K562 (cell line): ENCODE measurements at regions not wholly inside any gene's neighbourhood (a gene's known extent, or its start where the extent isn't known, plus 50 kb on each side); places are given as distances from the start of the nearest gene placed in this dataset.
A peak's percentile ranks its signal among the peaks of the same experiment; 100 is the strongest.

Experiments used
- ATAC-seq: fragments of 200-7000 bp; cut with Tn5 transposase; 3 replicates; pipeline ENCODE4 v1.9.1; 2020; ENCODE audit warnings: moderate library complexity
- BruUV-seq: library from RNA; stranded (reverse); fragments of 400-500 nt; replicated peaks from 2 replicates; lab custom pipeline; 2021; lab: Mats Ljungman, UMichigan
- CTCF ChIA-PET: fragments of 300-600 bp; formaldehyde crosslinking; extraction: SDS; loops from one replicate; lab custom pipeline; 2021; ENCODE audit warnings: low intra/inter-chr PET ratio; lab: Yijun Ruan, JAX
- POLR2A ChIA-PET: fragments of 300-600, 350-650 bp; sonication (Branson Sonifier 250); formaldehyde crosslinking; extraction: SDS; loops from one replicate; lab custom pipeline; 2021; ENCODE audit warnings: antibody characterized with exemption, inconsistent platforms; lab: Yijun Ruan, JAX
- DNase-seq, 4 experiments: peaks; one replicate each; pipeline versions ENCODE4 v3.0.0 to v3.0.0-alpha.2; 2011 to 2018; ENCODE audit warnings: low spot score in 3 of 4, mixed read lengths in 3 of 4; ENCODE audit errors: extremely low read depth in 1 of 4
- FAIRE-seq: peaks from 2 replicates; lab custom pipeline; 2011; peaks lifted over from hg19 to GRCh38; lab: Jason Lieb, UNC
- H2AFZ ChIP-seq: 2 replicates; pipeline ENCODE4 v1.6.0; 2011; ENCODE audit warnings: low read depth, low read length, control low read depth, inconsistent platforms
- H3K27ac ChIP-seq: fragments of 200-600 bp; 3 replicates; pipeline ENCODE4 v1.8.0; 2011; ENCODE audit warnings: low read depth, mild to moderate bottlenecking, control low read depth, inconsistent platforms, low read length, moderate library complexity, mixed read lengths; ENCODE audit errors: extremely low read depth
- H3K27me3 ChIP-seq, 2 experiments: fragments of 300-600 bp in 1 of 2; 2 replicates in 1 of 2; 3 replicates in 1 of 2; pipeline versions ENCODE4 v1.6.0 to v1.8.0; 2011; ENCODE audit warnings: inconsistent platforms in 2 of 2, low read length in 2 of 2, mild to moderate bottlenecking in 1 of 2, mixed read lengths in 1 of 2, moderate library complexity in 1 of 2; ENCODE audit not compliant: control insufficient read depth in 2 of 2, insufficient read depth in 2 of 2
- H3K36me3 ChIP-seq: fragments of 300-600 bp; 3 replicates; pipeline ENCODE4 v1.8.0; 2011; ENCODE audit warnings: mild to moderate bottlenecking, low read length, inconsistent platforms; ENCODE audit not compliant: control insufficient read depth, insufficient read depth
- H3K4me1 ChIP-seq, 2 experiments: fragments of 200-600 bp in 1 of 2; replicated peaks in 1 of 2; 2 replicates in 1 of 2; 3 replicates in 1 of 2; pipeline versions ENCODE4 v1.5.1 to v1.8.0; 2011; ENCODE audit warnings: inconsistent platforms in 2 of 2, low read length in 2 of 2, mild to moderate bottlenecking in 1 of 2, mixed read lengths in 1 of 2, moderate library complexity in 1 of 2; ENCODE audit not compliant: control insufficient read depth in 2 of 2, insufficient read depth in 2 of 2
- H3K4me2 ChIP-seq: 2 replicates; pipeline ENCODE4 v1.6.1; 2011; ENCODE audit warnings: low read length, control low read depth, inconsistent platforms, mixed read lengths; ENCODE audit not compliant: insufficient read depth
- H3K4me3 ChIP-seq: fragments of 200-600 bp; sonication (generic), shearing (Covaris generic); 2 replicates; pipeline ENCODE4 v1.5.1; 2016; ENCODE audit warnings: control low read depth, inconsistent platforms
- H3K79me2 ChIP-seq: fragments of 200-600 bp; 3 replicates; pipeline ENCODE4 v1.8.0; 2011; ENCODE audit warnings: low read length, inconsistent platforms; ENCODE audit not compliant: control insufficient read depth, insufficient read depth
- H3K9ac ChIP-seq, 2 experiments: 2 replicates each; pipeline versions ENCODE4 v1.6.0 to v1.6.1; 2011; ENCODE audit warnings: low read depth in 2 of 2, low read length in 2 of 2, control low read depth in 1 of 2, inconsistent platforms in 1 of 2, mild to moderate bottlenecking in 1 of 2, mixed read lengths in 1 of 2; ENCODE audit not compliant: insufficient read depth in 1 of 2
- H3K9me1 ChIP-seq: one replicate; pipeline ENCODE4 v1.6.0; 2011; ENCODE audit warnings: inconsistent platforms, mild to moderate bottlenecking, low read length, moderate library complexity; ENCODE audit not compliant: control insufficient read depth, insufficient read depth
- H3K9me3 ChIP-seq: replicated peaks from 2 replicates; pipeline ENCODE4 v1.5.1; 2011; ENCODE audit warnings: low read depth, low read length, inconsistent platforms; ENCODE audit not compliant: control insufficient read depth, insufficient read depth
- H4K20me1 ChIP-seq: replicated peaks from 2 replicates; pipeline ENCODE4 v1.6.1; 2011; ENCODE audit warnings: low read length, inconsistent platforms, mixed read lengths; ENCODE audit not compliant: control insufficient read depth, insufficient read depth
- CEBPB ChIP-seq: fragments of 450-650 bp; IDR thresholded peaks from 2 replicates; pipeline ENCODE4 v1.6.1; 2016; ENCODE audit warnings: missing genetic modification characterization, missing compliant biosample characterization
- CEBPG ChIP-seq, 3 experiments: fragments of 200-800 bp in 1 of 3; sonication (Bioruptor generic) in 1 of 3; sonication (generic) in 1 of 3; formaldehyde crosslinking in 1 of 3; IDR thresholded peaks in 2 of 3; conservative IDR thresholded peaks in 1 of 3; 2 replicates each; pipeline versions ENCODE4 v1.6.1 to v1.8.0; 2016 to 2022; ENCODE audit warnings: missing compliant biosample characterization in 2 of 3, missing genetic modification characterization in 2 of 3, mild to moderate bottlenecking in 1 of 3, missing genetic modification reagents in 1 of 3
- CTBP1 ChIP-seq: fragments of 450-650 bp; IDR thresholded peaks from 2 replicates; pipeline ENCODE4 v1.6.1; 2016; ENCODE audit warnings: borderline replicate concordance
- DEAF1 ChIP-seq: fragments of 450-650 bp; formaldehyde crosslinking; IDR thresholded peaks from 2 replicates; pipeline ENCODE4 v1.4.0; 2020; ENCODE audit warnings: mild to moderate bottlenecking, moderate library complexity
- ILF3 ChIP-seq: fragments of 450-650 bp; IDR thresholded peaks from 2 replicates; pipeline ENCODE4 v1.6.1; 2018; ENCODE audit warnings: antibody characterized with exemption, mild to moderate bottlenecking, moderate library complexity, borderline replicate concordance
- RBM15 ChIP-seq: fragments of 200-400 bp; formaldehyde crosslinking; IDR thresholded peaks from 2 replicates; pipeline ENCODE4 v1.6.1; 2018; ENCODE audit warnings: mild to moderate bottlenecking, low read length, moderate library complexity; ENCODE audit not compliant: insufficient read depth
- ZNF778 ChIP-seq: fragments of 450-650 bp; formaldehyde crosslinking; IDR thresholded peaks from 2 replicates; pipeline ENCODE4 v1.4.0; 2020; ENCODE audit warnings: mild to moderate bottlenecking, moderate library complexity
- WGBS: fragments of 100-300 bp; shearing (Covaris generic); methylation state at CpG from one replicate; pipeline ENCODE4 v1.1.6; 2016; ENCODE audit warnings: low coverage, mixed read lengths; ENCODE audit not compliant: insufficient coverage; ENCODE audit errors: missing lambda C conversion rate; 5-methylcytosine and 5-hydroxymethylcytosine counted together
- in situ Hi-C: fragments of 300-500 bp; cut with MboI; formaldehyde crosslinking; loops from 4 replicates; pipeline ENCODE4 v1.15.0; 2018; ENCODE audit warnings: inconsistent platforms, mixed read lengths
- intact Hi-C: fragments of 100-400 bp; cut with micrococcal nuclease; formaldehyde crosslinking; loops from 2 replicates; pipeline ENCODE4 v1.14.2; 2022

- Histone ChIP-seq H3K27me3 (no peaks in the 10 kb centered on the region), H3K4me1 (no peaks in the 10 kb centered on the region), H2AFZ (no peak overlapping the region), H3K36me3 (no peaks in the 10 kb centered on the region), H3K79me2 (no peaks in the 10 kb centered on the region), H3K4me3 (no peak overlapping the region), H3K9me3 (no peaks in the 10 kb centered on the region; the same call in 1 of the 2 replicates), H3K27ac (no peak overlapping the region), H4K20me1 (no peaks in the 10 kb centered on the region), H3K9ac (no peak overlapping the region), H3K9me1 (no peaks in the 10 kb centered on the region), H3K4me2 (no peak overlapping the region)
- ATAC-seq (no peak), DNase-seq (no peak), FAIRE-seq (no peak)
- TF ChIP-seq CEBPB (tag) (peak; percentile 74), ILF3 (no peak), CEBPG (CRISPR knock-in tag; IDR thresholded peaks at IDR 0.05) (no peak), CEBPG (tag; conservative IDR thresholded peaks at IDR 0.05 in 1 of 2, IDR thresholded peaks at IDR 0.05 in 1 of 2) (peak; percentile 51 to 86; a peak in 3 of 4 replicates)
- BruUV-seq: no TSS peak
- intact Hi-C loops: no loop called here
- in situ Hi-C loops: no loop called here
- ChIA-PET POLR2A (no interaction called here), CTCF (no interaction called here)
- 32% methylated on average over 1 of the region's 1 CpG for WGBS
These were observed 152.1 kb upstream of the GALNT5 start for GRCh38 chr2:157105372-157105771.

GRCh38 chr2:157106950-157107349, 150.6 kb upstream of the GALNT5 start:
- Histone ChIP-seq H3K79me2 (no peaks in the 10 kb centered on the region), H3K9ac (no peak overlapping the region), H3K9me3 (no peaks in the 10 kb centered on the region; the same call in 1 of the 2 replicates), H3K36me3 (no peaks in the 10 kb centered on the region), H3K9me1 (no peaks in the 10 kb centered on the region), H2AFZ (no peak overlapping the region), H3K4me2 (no peak overlapping the region), H3K27ac (no peak overlapping the region), H3K4me1 (no peaks in the 10 kb centered on the region), H3K27me3 (no peaks in the 10 kb centered on the region), H4K20me1 (no peaks in the 10 kb centered on the region), H3K4me3 (no peak overlapping the region)
- ATAC-seq (no peak; the same call in 2 of the 3 replicates), DNase-seq (no peak), FAIRE-seq (no peak)
- intact Hi-C loops (no loop called here), in situ Hi-C loops (no loop called here)
- ChIA-PET POLR2A (no interaction called here), CTCF (no interaction called here)
- 7% methylated on average over 1 of the region's 1 CpG for WGBS
- no peak for TF ChIP-seq RBM15
- no peak for TF ChIP-seq DEAF1 (CRISPR knock-in tag)
- TF ChIP-seq ZNF778: no peak
- TF ChIP-seq CTBP1: no peak
- BruUV-seq: no TSS peak
